Esophagus squamous epithelium (tissue), 5 donors: ENCODE measurements at regions not wholly inside any gene's neighbourhood (a gene's known extent, or its start where the extent isn't known, plus 50 kb on each side); places are given as distances from the start of the nearest gene placed in this dataset.

Experiments
- DNase-seq: peaks from one replicate; lab custom pipeline; 2025; lab: John Stamatoyannopoulos, UW
- H3K27ac ChIP-seq, 4 donors: fragments of 200-600 bp; sonication (generic); one replicate each; pipeline ENCODE4 v1.5.1; 2016 to 2019; ENCODE audit warnings: mild to moderate bottlenecking in 1 of 4
- H3K27me3 ChIP-seq, 4 donors: fragments of 200-600 bp; sonication (generic); 1 replicate in 3 of 4; 2 replicates in 1 of 4; pipeline versions ENCODE4 v1.5.1 to v1.6.0; 2017 to 2021; ENCODE audit warnings: antibody characterized with exemption in 1 of 4
- H3K36me3 ChIP-seq, 3 donors: fragments of 200-600 bp; sonication (generic); one replicate each; pipeline ENCODE4 v1.5.1; 2016 to 2019
- H3K4me1 ChIP-seq, 3 donors: fragments of 200-600 bp; sonication (generic); one replicate each; pipeline ENCODE4 v1.5.1; 2017 to 2019
- H3K4me3 ChIP-seq, 4 donors: fragments of 200-600 bp; sonication (generic); 1 replicate in 3 of 4; 2 replicates in 1 of 4; pipeline ENCODE4 v1.5.1; 2016 to 2019; ENCODE audit warnings: mild to moderate bottlenecking in 2 of 4, moderate library complexity in 1 of 4
- H3K9me3 ChIP-seq, 3 donors: fragments of 200-600 bp; sonication (generic); one replicate each; pipeline ENCODE4 v1.5.1; 2016 to 2019
- CTCF ChIP-seq, 6 experiments: fragments of 450-650 bp in 4 of 6; fragments of 200-600 bp in 2 of 6; sonication (generic) in 2 of 6; IDR thresholded peaks; one replicate each; pipeline ENCODE4 v1.5.1; 2016 to 2019; ENCODE audit warnings: antibody characterized with exemption in 6 of 6, mild to moderate bottlenecking in 4 of 6, moderate library complexity in 4 of 6
- POLR2A ChIP-seq, 4 donors: fragments of 450-650 bp; IDR thresholded peaks; one replicate each; pipeline ENCODE4 v1.6.1; 2017; ENCODE audit warnings: antibody characterized with exemption in 4 of 4, mild to moderate bottlenecking in 4 of 4, moderate library complexity in 3 of 4
- WGBS, 2 donors: methylation state at CpG; one replicate each; pipeline ENCODE4 v1.1.5; 2018; 5-methylcytosine and 5-hydroxymethylcytosine counted together
- intact Hi-C: fragments of 100-400 bp; cut with DNase I; formaldehyde crosslinking; loops from one replicate; pipeline ENCODE4 v1.15.0; 2022
- donor health status: DM: yes; HTN: yes; CAD: no.

- Histone ChIP-seq H3K9me3 (peaks cover 0 to 7% (median 5%) of the 10 kb centered on the region in 3 donors), H3K27ac (no peak overlapping the region), H3K36me3 (no peaks in the 10 kb centered on the region), H3K4me1 (peaks cover 0 to 12% (median 0%) of the 10 kb centered on the region in 3 donors), H3K27me3 (no peaks in the 10 kb centered on the region), H3K4me3 (no peak overlapping the region)
- TF ChIP-seq CTCF (IDR thresholded peaks at IDR 0.05), result no peak
- no peak for TF ChIP-seq POLR2A (IDR thresholded peaks at IDR 0.05)
- no peak for DNase-seq
- WGBS, 2 donors, result 49 to 55% methylated on average over 7 of the region's 7 CpGs
- intact Hi-C loops, result no loop called here
Observed at GRCh38 chr5:56310711-56311204, 77.6 kb upstream of the ANKRD55 start.

- no peak for DNase-seq
- Histone ChIP-seq H3K4me3 (no peak overlapping the region), H3K9me3 (peaks cover 0 to 7% (median 5%) of the 10 kb centered on the region in 3 donors), H3K36me3 (no peaks in the 10 kb centered on the region), H3K4me1 (peaks cover 0 to 12% (median 0%) of the 10 kb centered on the region in 3 donors), H3K27ac (no peak overlapping the region), H3K27me3 (no peaks in the 10 kb centered on the region)
- intact Hi-C loops, result no loop called here
- WGBS, 2 donors, result 72 to 88% methylated on average over 2 of the region's 2 CpGs
- no peak for TF ChIP-seq POLR2A (IDR thresholded peaks at IDR 0.05)
- TF ChIP-seq CTCF (IDR thresholded peaks at IDR 0.05), result no peak
Observed at GRCh38 chr5:56309262-56309826, 76.2 kb upstream of the ANKRD55 start.

GRCh38 chr5:56307714-56308333 is 74.7 kb upstream of the ANKRD55 start:
- Histone ChIP-seq H3K36me3 (no peaks in the 10 kb centered on the region), H3K4me1 (peaks cover 0 to 12% (median 0%) of the 10 kb centered on the region in 3 donors), H3K27me3 (no peaks in the 10 kb centered on the region), H3K4me3 (no peak overlapping the region), H3K27ac (no peak overlapping the region), H3K9me3 (peaks cover 0 to 7% (median 5%) of the 10 kb centered on the region in 3 donors)
- TF ChIP-seq POLR2A (IDR thresholded peaks at IDR 0.05), result no peak
- TF ChIP-seq CTCF (IDR thresholded peaks at IDR 0.05), result no peak
- intact Hi-C loops, result no loop called here
- DNase-seq, result no peak
- WGBS, 2 donors, result 92 to 100% methylated on average over 1 of the region's 1 CpG

GRCh38 chr5:56306433-56307150 is 73.5 kb upstream of the ANKRD55 start:
- DNase-seq, result no peak
- intact Hi-C loops, result no loop called here
- peaks cover 0 to 7% (median 5%) of the 10 kb centered on the region in 3 donors for H3K9me3 ChIP-seq
- TF ChIP-seq CTCF (IDR thresholded peaks at IDR 0.05) (no peak), POLR2A (IDR thresholded peaks at IDR 0.05) (no peak)
- WGBS, 2 donors, result 78 to 82% methylated on average over 4 of the region's 4 CpGs
- peaks cover 0 to 12% (median 0%) of the 10 kb centered on the region in 3 donors for H3K4me1 ChIP-seq
- H3K4me3 ChIP-seq, result no peak overlapping the region
- no peaks in the 10 kb centered on the region for H3K36me3 ChIP-seq
- no peaks in the 10 kb centered on the region for H3K27me3 ChIP-seq
- no peak overlapping the region for H3K27ac ChIP-seq
